Mesenchymal stem cell (in vitro differentiated cells and primary cell): ENCODE measurements at regions not wholly inside any gene's neighbourhood (a gene's known extent, or its start where the extent isn't known, plus 50 kb on each side); places are given as distances from the start of the nearest gene placed in this dataset.
A peak's percentile ranks its signal among the peaks of the same experiment; 100 is the strongest.

Experiments used
- DNase-seq: peaks from one replicate; pipeline ENCODE4 v3.0.0-alpha.2; 2013
- H2AFZ ChIP-seq: one replicate; pipeline ENCODE4 v1.6.1; 2013; ENCODE audit warnings: low read depth, mild to moderate bottlenecking, control low read depth, inconsistent platforms, low read length, moderate library complexity
- H2AK5ac ChIP-seq: 2 replicates; pipeline ENCODE4 v1.6.1; 2013; ENCODE audit warnings: low read length, moderate library complexity, mild to moderate bottlenecking, inconsistent platforms; ENCODE audit not compliant: severe bottlenecking
- H2BK120ac ChIP-seq: one replicate; pipeline ENCODE4 v1.6.1; 2013; ENCODE audit warnings: low read depth, mild to moderate bottlenecking, inconsistent platforms, low read length, moderate library complexity
- H2BK12ac ChIP-seq, 2 experiments: one replicate each; pipeline ENCODE4 v1.6.1; 2013; ENCODE audit warnings: inconsistent platforms in 2 of 2, low read length in 2 of 2, mild to moderate bottlenecking in 2 of 2, moderate library complexity in 2 of 2, control low read depth in 1 of 2
- H2BK15ac ChIP-seq: one replicate; pipeline ENCODE4 v1.6.1; 2013; ENCODE audit warnings: mild to moderate bottlenecking, low read depth, inconsistent platforms; ENCODE audit not compliant: poor library complexity, severe bottlenecking
- H2BK5ac ChIP-seq: 2 replicates; pipeline ENCODE4 v1.6.1; 2013; ENCODE audit warnings: low read depth, mild to moderate bottlenecking, low read length, control low read depth, inconsistent platforms; ENCODE audit not compliant: poor library complexity, severe bottlenecking
- H3K14ac ChIP-seq, 2 experiments: one replicate each; pipeline ENCODE4 v1.6.1; 2013; ENCODE audit warnings: inconsistent platforms in 2 of 2, low read length in 2 of 2, control low read depth in 1 of 2, mild to moderate bottlenecking in 1 of 2, moderate library complexity in 1 of 2
- H3K18ac ChIP-seq, 2 experiments: one replicate each; pipeline ENCODE4 v1.6.1; 2013; ENCODE audit warnings: inconsistent platforms in 2 of 2, low read length in 2 of 2, control low read depth in 1 of 2, low read depth in 1 of 2, mild to moderate bottlenecking in 1 of 2
- H3K23ac ChIP-seq, 2 experiments: one replicate each; pipeline ENCODE4 v1.6.1; 2013; ENCODE audit warnings: inconsistent platforms in 2 of 2, low read length in 2 of 2, mild to moderate bottlenecking in 2 of 2, moderate library complexity in 2 of 2, control low read depth in 1 of 2
- H3K27ac ChIP-seq: 2 replicates; pipeline ENCODE4 v1.5.1; 2013; ENCODE audit warnings: mild to moderate bottlenecking, moderate library complexity, low read length, control low read depth, inconsistent platforms; ENCODE audit not compliant: poor library complexity, severe bottlenecking
- H3K27me3 ChIP-seq, 2 experiments: 2 replicates each; pipeline versions ENCODE4 v1.6.1 to v1.7.0; 2013; ENCODE audit warnings: low read length in 2 of 2, mild to moderate bottlenecking in 2 of 2, moderate library complexity in 2 of 2, control low read depth in 1 of 2, inconsistent platforms in 1 of 2; ENCODE audit not compliant: control insufficient read depth in 1 of 2, insufficient read depth in 1 of 2
- H3K36me3 ChIP-seq, 2 experiments: 2 replicates each; pipeline versions ENCODE4 v1.6.1 to v1.7.0; 2013; ENCODE audit warnings: low read length in 2 of 2, control low read depth in 1 of 2, inconsistent platforms in 1 of 2, low read depth in 1 of 2, mild to moderate bottlenecking in 1 of 2; ENCODE audit not compliant: insufficient read depth in 2 of 2, control insufficient read depth in 1 of 2
- H3K4ac ChIP-seq, 2 experiments: one replicate each; pipeline ENCODE4 v1.6.1; 2013; ENCODE audit warnings: inconsistent platforms in 2 of 2, low read length in 2 of 2, mild to moderate bottlenecking in 2 of 2, moderate library complexity in 2 of 2, control low read depth in 1 of 2, low read depth in 1 of 2
- H3K4me1 ChIP-seq: 2 replicates; pipeline ENCODE4 v1.6.1; 2013; ENCODE audit warnings: low read depth, low read length, control low read depth; ENCODE audit not compliant: control insufficient read depth, insufficient read depth
- H3K4me2 ChIP-seq: 2 replicates; pipeline ENCODE4 v1.6.1; 2013; ENCODE audit warnings: low read length, mild to moderate bottlenecking, inconsistent platforms; ENCODE audit not compliant: poor library complexity, severe bottlenecking
- H3K4me3 ChIP-seq, 2 experiments: 2 replicates each; pipeline versions ENCODE4 v1.5.1 to v1.7.0; 2013; ENCODE audit warnings: low read length in 2 of 2, mild to moderate bottlenecking in 2 of 2, control low read depth in 1 of 2, low read depth in 1 of 2; ENCODE audit not compliant: insufficient read depth in 1 of 2
- H3K79me1 ChIP-seq: replicated peaks from 2 replicates; pipeline ENCODE4 v1.6.1; 2013; ENCODE audit warnings: mild to moderate bottlenecking, control low read depth, low read length, inconsistent platforms; ENCODE audit not compliant: poor library complexity, severe bottlenecking
- H3K9ac ChIP-seq: 2 replicates; pipeline ENCODE4 v1.7.0; 2013; ENCODE audit warnings: mild to moderate bottlenecking, low read length, moderate library complexity
- H3K9me3 ChIP-seq: 2 replicates; pipeline ENCODE4 v1.7.0; 2013; ENCODE audit warnings: mild to moderate bottlenecking, low read length; ENCODE audit not compliant: control insufficient read depth
- H4K8ac ChIP-seq: one replicate; pipeline ENCODE4 v1.6.1; 2013; ENCODE audit warnings: inconsistent platforms, mild to moderate bottlenecking, low read length, moderate library complexity
- H4K91ac ChIP-seq: one replicate; pipeline ENCODE4 v1.6.1; 2013; ENCODE audit warnings: mild to moderate bottlenecking, low read length, inconsistent platforms
- WGBS: methylation state at CpG from one replicate; pipeline ENCODE4 v1.1.7; 2013; ENCODE audit warnings: mixed read lengths; 5-methylcytosine and 5-hydroxymethylcytosine counted together

- Histone ChIP-seq H3K27ac (no peak overlapping the region), H2AFZ (no peak overlapping the region), H2BK12ac (no peak overlapping the region), H3K14ac (no peak overlapping the region), H3K4me3 (no peak overlapping the region), H3K4ac (no peak overlapping the region), H4K91ac (no peak overlapping the region), H4K8ac (no peak overlapping the region), H3K9ac (no peak overlapping the region), H3K18ac (no peak overlapping the region), H3K23ac (no peak overlapping the region), H3K27me3 (no peaks in the 10 kb centered on the region), H2BK5ac (no peak overlapping the region), H3K4me2 (no peak overlapping the region), H2BK120ac (no peak overlapping the region), H3K36me3 (no peaks in the 10 kb centered on the region), H3K79me1 (no peaks in the 10 kb centered on the region), H3K4me1 (peaks cover 2% of the 10 kb centered on the region), H3K9me3 (no peaks in the 10 kb centered on the region), H2BK15ac (no peak overlapping the region), H2AK5ac (no peak overlapping the region)
- 98% methylated on average over 4 of the region's 4 CpGs for WGBS
- DNase-seq: no peak
Measured at GRCh38 chr1:184267747-184268146, 119.1 kb upstream of the C1orf21 start.

- H2BK120ac ChIP-seq: no peak overlapping the region
Measured at GRCh38 chr1:184270556-184270955, 116.3 kb upstream of the C1orf21 start.

GRCh38 chr1:184272175-184272866, 114.5 kb upstream of the C1orf21 start:
- Histone ChIP-seq H2AFZ (no peak overlapping the region), H3K9me3 (no peaks in the 10 kb centered on the region), H3K14ac (no peak overlapping the region), H3K79me1 (no peaks in the 10 kb centered on the region), H2BK15ac (no peak overlapping the region), H3K4me2 (peak overlapping the region; percentile 28), H2AK5ac (no peak overlapping the region), H4K91ac (no peak overlapping the region), H3K27ac (peak overlapping the region; percentile 66), H3K27me3 (no peaks in the 10 kb centered on the region), H2BK120ac (no peak overlapping the region), H3K23ac (no peak overlapping the region), H4K8ac (no peak overlapping the region), H3K18ac (no peak overlapping the region), H3K9ac (no peak overlapping the region), H2BK12ac (no peak overlapping the region), H3K36me3 (no peaks in the 10 kb centered on the region), H2BK5ac (no peak overlapping the region), H3K4me3 (no peak overlapping the region), H3K4me1 (peaks cover 2% of the 10 kb centered on the region), H3K4ac (no peak overlapping the region)
- no peak for DNase-seq
- WGBS: 92% methylated on average over 2 of the region's 5 CpGs

More at GRCh38 chr1:184270556-184270955, 116.3 kb upstream of the C1orf21 start:
- no peak overlapping the region for H2BK5ac ChIP-seq
- peak; percentile 12 for DNase-seq
- H3K4me1 ChIP-seq: peaks cover 2% of the 10 kb centered on the region
- H3K9ac ChIP-seq: no peak overlapping the region
- H3K4me3 ChIP-seq: no peak overlapping the region
- H3K79me1 ChIP-seq: no peaks in the 10 kb centered on the region
- H2AFZ ChIP-seq: no peak overlapping the region
- no peak overlapping the region for H3K14ac ChIP-seq
- no peak overlapping the region for H3K27ac ChIP-seq
- no peak overlapping the region for H2BK15ac ChIP-seq
- no peak overlapping the region for H4K91ac ChIP-seq
- H3K18ac ChIP-seq: peak overlapping the region in 1 of 2 experiments; percentile 21
- H2AK5ac ChIP-seq: no peak overlapping the region
- H3K27me3 ChIP-seq: no peaks in the 10 kb centered on the region
- H2BK12ac ChIP-seq: peak overlapping the region in 1 of 2 experiments; percentile 24
- no peak overlapping the region for H3K23ac ChIP-seq
- no peak overlapping the region for H3K4me2 ChIP-seq
- H3K9me3 ChIP-seq: no peaks in the 10 kb centered on the region
- 18% methylated on average over 3 of the region's 3 CpGs for WGBS
- H3K36me3 ChIP-seq: no peaks in the 10 kb centered on the region
- no peak overlapping the region for H4K8ac ChIP-seq
- H3K4ac ChIP-seq: no peak overlapping the region

GRCh38 chr1:184276416-184276815, 110.4 kb upstream of the C1orf21 start:
- Histone ChIP-seq H3K4me2 (no peak overlapping the region), H3K14ac (no peak overlapping the region), H2BK120ac (no peak overlapping the region), H2AFZ (no peak overlapping the region), H3K23ac (no peak overlapping the region), H3K18ac (no peak overlapping the region), H2BK5ac (no peak overlapping the region), H3K27ac (no peak overlapping the region), H3K4ac (no peak overlapping the region), H3K79me1 (no peaks in the 10 kb centered on the region), H3K27me3 (no peaks in the 10 kb centered on the region), H3K4me1 (no peaks in the 10 kb centered on the region), H3K9ac (no peak overlapping the region), H4K8ac (no peak overlapping the region), H2BK15ac (no peak overlapping the region), H2AK5ac (no peak overlapping the region), H3K9me3 (no peaks in the 10 kb centered on the region), H2BK12ac (no peak overlapping the region), H3K36me3 (no peaks in the 10 kb centered on the region), H4K91ac (no peak overlapping the region), H3K4me3 (no peak overlapping the region)
- 72% methylated on average over 3 of the region's 3 CpGs for WGBS
- no peak for DNase-seq
